IMR-90 (cell line): ENCODE measurements at regions not wholly inside any gene's neighbourhood (a gene's known extent, or its start where the extent isn't known, plus 50 kb on each side); places are given as distances from the start of the nearest gene placed in this dataset.

Experiments
- CHD1 ChIP-seq: IDR thresholded peaks from 2 replicates; pipeline ENCODE4 v1.6.1; 2012; ENCODE audit warnings: low read depth, low read length, improper control_type of control experiment
- ELK1 ChIP-seq: fragments of 150-350 bp; IDR thresholded peaks from 2 replicates; pipeline ENCODE4 v1.6.1; 2016; ENCODE audit warnings: low read depth, mild to moderate bottlenecking, low read length, moderate library complexity, borderline replicate concordance
- FOS ChIP-seq: fragments of 150-350 bp; IDR thresholded peaks from 2 replicates; pipeline ENCODE4 v1.6.1; 2016; ENCODE audit warnings: low read depth, low read length
- MXI1 ChIP-seq: IDR thresholded peaks from 2 replicates; pipeline ENCODE4 v1.6.1; 2012; ENCODE audit warnings: low read depth, mild to moderate bottlenecking, low read length, moderate library complexity, borderline replicate concordance
- POLR2A ChIP-seq: IDR thresholded peaks from 2 replicates; pipeline ENCODE4 v1.6.1; 2012; ENCODE audit warnings: mild to moderate bottlenecking, low read depth, low read length
- RAD21 ChIP-seq: IDR thresholded peaks from 2 replicates; pipeline ENCODE4 v1.6.1; 2012; ENCODE audit warnings: low read length, improper control_type of control experiment
- RFX5 ChIP-seq: IDR thresholded peaks from 2 replicates; pipeline ENCODE4 v1.8.0; 2012; ENCODE audit warnings: low read depth, mild to moderate bottlenecking, low read length, moderate library complexity
- SMC3 ChIP-seq: fragments of 150-350 bp; IDR thresholded peaks from 2 replicates; pipeline ENCODE4 v1.6.1; 2016; ENCODE audit warnings: low read depth, mild to moderate bottlenecking, antibody characterized with exemption, low read length, moderate library complexity
- TF ChIP-seq, protein P1 (sequence below): conservative IDR thresholded peaks from 2 replicates; pipeline ENCODE4 v1.5.1; 2012; ENCODE audit warnings: mild to moderate bottlenecking, low read depth, low read length, improper control_type of control experiment
- TF ChIP-seq, protein P2 (sequence below): fragments of 150-350 bp; IDR thresholded peaks from 2 replicates; pipeline ENCODE4 v1.6.1; 2017; ENCODE audit warnings: mild to moderate bottlenecking, antibody characterized with exemption, low read length, low read depth

DNA sequence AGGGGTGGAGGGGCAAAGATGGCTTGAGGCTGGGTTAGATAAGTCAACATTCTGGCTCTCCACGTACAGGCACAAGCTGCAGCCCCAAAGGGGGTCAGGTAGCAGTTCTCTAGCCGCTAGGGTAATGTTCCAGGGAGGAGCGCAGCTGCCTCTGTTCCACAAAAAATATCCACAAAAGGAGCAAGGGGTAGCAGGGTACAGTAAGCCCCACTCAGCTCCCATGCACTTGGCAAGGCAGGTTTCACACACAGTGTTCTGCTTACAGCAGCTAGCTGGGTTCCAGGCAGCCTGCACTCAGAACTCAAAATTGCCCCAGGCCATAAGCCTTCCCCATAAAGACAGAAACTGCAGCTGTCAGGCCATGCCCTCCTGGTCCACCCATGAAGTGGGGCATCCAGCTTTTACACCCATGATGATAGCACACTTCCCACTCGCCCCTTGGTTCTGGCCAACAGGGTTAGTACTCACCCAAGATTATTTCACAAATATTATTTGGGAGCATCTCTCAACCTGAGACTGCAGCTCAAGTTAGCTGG lies 130.0 kb downstream of the CYSLTR2 start:
- no peak for TF ChIP-seq CHD1
- no peak for TF ChIP-seq POLR2A
- TF ChIP-seq, protein P1, sequence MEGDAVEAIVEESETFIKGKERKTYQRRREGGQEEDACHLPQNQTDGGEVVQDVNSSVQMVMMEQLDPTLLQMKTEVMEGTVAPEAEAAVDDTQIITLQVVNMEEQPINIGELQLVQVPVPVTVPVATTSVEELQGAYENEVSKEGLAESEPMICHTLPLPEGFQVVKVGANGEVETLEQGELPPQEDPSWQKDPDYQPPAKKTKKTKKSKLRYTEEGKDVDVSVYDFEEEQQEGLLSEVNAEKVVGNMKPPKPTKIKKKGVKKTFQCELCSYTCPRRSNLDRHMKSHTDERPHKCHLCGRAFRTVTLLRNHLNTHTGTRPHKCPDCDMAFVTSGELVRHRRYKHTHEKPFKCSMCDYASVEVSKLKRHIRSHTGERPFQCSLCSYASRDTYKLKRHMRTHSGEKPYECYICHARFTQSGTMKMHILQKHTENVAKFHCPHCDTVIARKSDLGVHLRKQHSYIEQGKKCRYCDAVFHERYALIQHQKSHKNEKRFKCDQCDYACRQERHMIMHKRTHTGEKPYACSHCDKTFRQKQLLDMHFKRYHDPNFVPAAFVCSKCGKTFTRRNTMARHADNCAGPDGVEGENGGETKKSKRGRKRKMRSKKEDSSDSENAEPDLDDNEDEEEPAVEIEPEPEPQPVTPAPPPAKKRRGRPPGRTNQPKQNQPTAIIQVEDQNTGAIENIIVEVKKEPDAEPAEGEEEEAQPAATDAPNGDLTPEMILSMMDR = no peak
- TF ChIP-seq SMC3 = no peak
- no peak for TF ChIP-seq FOS
- TF ChIP-seq, protein P2, sequence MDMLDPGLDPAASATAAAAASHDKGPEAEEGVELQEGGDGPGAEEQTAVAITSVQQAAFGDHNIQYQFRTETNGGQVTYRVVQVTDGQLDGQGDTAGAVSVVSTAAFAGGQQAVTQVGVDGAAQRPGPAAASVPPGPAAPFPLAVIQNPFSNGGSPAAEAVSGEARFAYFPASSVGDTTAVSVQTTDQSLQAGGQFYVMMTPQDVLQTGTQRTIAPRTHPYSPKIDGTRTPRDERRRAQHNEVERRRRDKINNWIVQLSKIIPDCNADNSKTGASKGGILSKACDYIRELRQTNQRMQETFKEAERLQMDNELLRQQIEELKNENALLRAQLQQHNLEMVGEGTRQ = no peak
- TF ChIP-seq ELK1 = no peak
- no peak for TF ChIP-seq RFX5
- TF ChIP-seq MXI1 = no peak
- no peak for TF ChIP-seq RAD21
